ENCODE measurements at regions not wholly inside any gene's neighbourhood (a gene's known extent, or its start where the extent isn't known, plus 50 kb on each side); places are given as distances from the start of the nearest gene placed in this dataset.

DNA sequence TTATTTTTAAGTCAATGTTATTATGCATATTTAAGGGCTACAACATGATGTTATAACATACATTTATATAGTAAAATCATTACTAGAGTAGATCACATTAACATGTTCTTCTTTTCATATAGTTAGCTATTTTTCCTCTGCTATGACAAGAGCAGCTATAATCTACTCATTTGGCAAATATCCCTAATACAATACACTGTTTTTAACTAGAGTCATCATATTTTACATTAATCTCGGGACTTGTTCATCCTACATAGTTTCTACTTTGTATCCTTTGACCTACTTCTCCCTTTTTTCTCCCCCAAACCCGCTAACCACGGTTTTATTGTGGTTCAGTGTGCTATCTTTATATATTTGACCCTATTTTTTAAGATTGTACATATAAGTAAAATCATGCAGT, 249.0 kb downstream of the EPM2A start:
- TF ChIP-seq, protein P1, sequence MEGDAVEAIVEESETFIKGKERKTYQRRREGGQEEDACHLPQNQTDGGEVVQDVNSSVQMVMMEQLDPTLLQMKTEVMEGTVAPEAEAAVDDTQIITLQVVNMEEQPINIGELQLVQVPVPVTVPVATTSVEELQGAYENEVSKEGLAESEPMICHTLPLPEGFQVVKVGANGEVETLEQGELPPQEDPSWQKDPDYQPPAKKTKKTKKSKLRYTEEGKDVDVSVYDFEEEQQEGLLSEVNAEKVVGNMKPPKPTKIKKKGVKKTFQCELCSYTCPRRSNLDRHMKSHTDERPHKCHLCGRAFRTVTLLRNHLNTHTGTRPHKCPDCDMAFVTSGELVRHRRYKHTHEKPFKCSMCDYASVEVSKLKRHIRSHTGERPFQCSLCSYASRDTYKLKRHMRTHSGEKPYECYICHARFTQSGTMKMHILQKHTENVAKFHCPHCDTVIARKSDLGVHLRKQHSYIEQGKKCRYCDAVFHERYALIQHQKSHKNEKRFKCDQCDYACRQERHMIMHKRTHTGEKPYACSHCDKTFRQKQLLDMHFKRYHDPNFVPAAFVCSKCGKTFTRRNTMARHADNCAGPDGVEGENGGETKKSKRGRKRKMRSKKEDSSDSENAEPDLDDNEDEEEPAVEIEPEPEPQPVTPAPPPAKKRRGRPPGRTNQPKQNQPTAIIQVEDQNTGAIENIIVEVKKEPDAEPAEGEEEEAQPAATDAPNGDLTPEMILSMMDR (IDR thresholded peaks at IDR 0.05; ENCODE audit: insufficient read depth, low read depth, low read length): no peak
- no peak for DNase-seq (ENCODE audit: low read depth)
- no peak overlapping the region for H3K4me3 ChIP-seq (ENCODE audit: low read depth, low read length)

DNA sequence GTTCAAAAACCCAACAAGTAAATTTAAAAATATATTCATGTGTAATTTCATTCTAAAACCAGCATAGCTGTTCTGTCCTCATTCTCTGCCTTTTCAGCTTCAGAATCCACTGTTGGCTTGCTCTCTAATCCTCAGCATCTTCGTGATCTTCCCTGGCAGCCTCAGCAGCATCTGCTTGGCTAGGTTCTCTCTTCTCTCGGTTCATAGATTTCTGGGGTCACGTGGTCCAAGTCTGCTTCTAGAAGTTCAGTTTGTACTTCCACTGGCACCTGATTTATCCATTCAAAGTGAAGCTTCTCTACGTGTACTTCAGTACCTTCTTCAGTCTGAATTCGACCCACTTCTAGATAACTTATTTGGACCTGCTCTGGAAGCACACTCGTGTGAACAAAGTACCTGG, 245.7 kb downstream of the EPM2A start:
- no peak for DNase-seq (ENCODE audit: low read depth)
- no peak overlapping the region for H3K4me3 ChIP-seq (ENCODE audit: low read depth, low read length)
- TF ChIP-seq, protein P1 (IDR thresholded peaks at IDR 0.05; ENCODE audit: insufficient read depth, low read depth, low read length): no peak

DNA sequence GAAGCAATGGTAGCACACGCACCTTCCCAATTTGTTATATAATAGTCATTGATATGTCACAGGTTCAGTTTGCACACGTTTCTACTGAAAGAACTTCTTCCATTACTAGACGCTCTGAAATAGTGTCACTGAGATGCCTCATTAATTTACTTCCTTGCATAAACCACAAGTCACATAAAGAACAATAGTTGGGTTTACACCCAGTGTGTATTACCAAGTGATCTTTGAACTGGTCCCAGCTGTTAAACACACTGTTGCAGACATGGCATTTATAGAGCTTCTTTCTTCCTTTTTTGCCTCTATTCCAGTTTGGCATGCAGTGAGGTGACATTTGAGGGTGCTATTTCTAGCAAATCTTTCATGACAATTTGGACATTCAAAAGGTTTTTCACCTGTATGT, 245.3 kb downstream of the EPM2A start:
- no peak for DNase-seq (ENCODE audit: low read depth)
- TF ChIP-seq, protein P1 (IDR thresholded peaks at IDR 0.05; ENCODE audit: insufficient read depth, low read depth, low read length): no peak
- no peak overlapping the region for H3K4me3 ChIP-seq (ENCODE audit: low read depth, low read length)

DNA sequence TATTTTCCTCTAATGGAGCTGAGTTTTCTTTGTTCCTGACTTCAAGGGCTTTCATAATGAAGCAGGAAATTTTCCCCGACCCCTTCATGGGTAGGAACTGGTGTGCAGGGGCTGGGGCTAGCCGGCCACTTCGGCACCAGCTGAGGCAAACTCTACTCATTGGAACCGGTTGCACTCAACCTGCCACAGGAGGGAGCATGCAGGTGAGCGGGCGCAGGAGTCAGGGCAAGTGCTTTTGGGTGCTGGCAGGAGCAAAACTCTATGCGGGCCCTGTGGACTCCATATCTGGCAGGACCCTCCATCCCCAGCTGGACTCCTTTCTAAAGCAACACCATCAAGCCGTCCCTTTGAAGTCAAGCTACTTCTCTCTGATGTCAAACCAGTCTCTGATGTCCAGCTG, 244.2 kb downstream of the EPM2A start:
- H3K4me3 ChIP-seq (ENCODE audit: low read depth, low read length): no peak overlapping the region
- no peak for DNase-seq (ENCODE audit: low read depth)
- TF ChIP-seq, protein P1 (IDR thresholded peaks at IDR 0.05; ENCODE audit: insufficient read depth, low read depth, low read length): no peak

DNA sequence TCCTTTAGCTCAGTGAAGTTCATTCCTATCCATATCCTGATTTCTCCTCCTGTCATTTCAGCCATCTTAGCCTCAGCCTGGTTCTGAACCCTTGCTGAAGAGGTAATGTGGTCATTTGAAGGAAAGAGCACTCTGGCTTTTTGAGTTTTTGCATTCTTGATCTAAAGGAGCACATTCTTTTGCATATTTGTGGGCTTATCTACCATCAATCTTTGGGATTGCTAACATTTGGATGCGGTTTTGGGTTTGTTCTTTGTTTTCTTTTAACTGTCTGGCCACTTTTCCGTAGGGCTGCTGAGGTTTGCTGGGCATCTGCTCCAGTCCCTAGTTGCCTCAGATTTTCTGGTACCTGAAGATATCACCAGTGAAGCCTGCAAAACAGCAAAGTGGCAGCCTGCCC, 238.3 kb downstream of the EPM2A start:
- no peak for DNase-seq (ENCODE audit: low read depth)
- TF ChIP-seq, protein P1 (IDR thresholded peaks at IDR 0.05; ENCODE audit: insufficient read depth, low read depth, low read length): no peak

DNA sequence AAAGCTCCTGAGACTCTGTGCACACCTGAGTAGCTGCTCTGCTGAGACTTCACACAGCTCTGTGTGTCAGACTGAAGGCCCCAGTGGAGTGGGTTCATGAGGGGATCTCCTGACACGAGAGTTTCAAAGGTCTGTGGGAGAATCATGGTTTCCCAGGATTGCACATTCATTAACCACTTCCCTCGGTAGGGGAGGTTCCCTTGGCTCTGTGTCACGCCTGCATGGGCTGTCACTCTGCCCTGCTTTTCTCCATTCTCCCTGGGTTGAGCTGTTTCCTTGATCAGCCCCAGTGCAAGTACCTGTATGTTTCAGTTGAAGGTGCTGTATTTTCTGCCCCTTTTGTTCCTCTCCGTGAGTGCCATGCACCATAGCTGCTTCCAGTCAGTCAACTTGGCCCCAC, 236.9 kb downstream of the EPM2A start:
- TF ChIP-seq, protein P1 (IDR thresholded peaks at IDR 0.05; ENCODE audit: insufficient read depth, low read depth, low read length): no peak
- no peak overlapping the region for H3K4me3 ChIP-seq (ENCODE audit: low read depth, low read length)
- no peak for DNase-seq (ENCODE audit: low read depth)

More for the DNA sequence above, 238.3 kb downstream of the EPM2A start:
- H3K4me3 ChIP-seq (ENCODE audit: low read depth, low read length): no peak overlapping the region

DNA sequence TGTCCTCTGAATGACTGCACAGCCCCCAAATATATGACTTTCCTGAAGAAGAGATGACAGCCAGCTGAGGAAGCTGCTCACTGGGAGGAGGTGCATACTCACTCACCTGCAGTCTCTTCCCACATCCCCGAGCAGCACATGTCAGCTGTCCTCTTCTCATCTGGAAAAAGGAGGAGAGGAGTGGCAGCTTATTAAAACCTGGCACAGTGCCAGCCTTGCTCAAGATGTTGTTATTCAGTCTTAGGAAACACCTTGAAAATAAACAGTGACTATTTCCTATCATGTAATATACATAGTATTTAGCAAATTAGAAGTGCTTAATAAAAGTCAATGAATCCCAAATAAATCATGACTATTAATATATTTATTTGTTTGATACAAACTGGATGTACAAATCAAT, 232.9 kb downstream of the EPM2A start:
- peak; percentile 6 for DNase-seq (ENCODE audit: low read depth)
- no peak overlapping the region for H3K4me3 ChIP-seq (ENCODE audit: low read depth, low read length)
- TF ChIP-seq, protein P1 (IDR thresholded peaks at IDR 0.05; ENCODE audit: insufficient read depth, low read depth, low read length): no peak

Measured in fibroblast of villous mesenchyme (primary cell).